ENCODE measurements at regions not wholly inside any gene's neighbourhood (a gene's known extent, or its start where the extent isn't known, plus 50 kb on each side); places are given as distances from the start of the nearest gene placed in this dataset.

- Mint-ChIP-seq H3K4me1 (ENCODE audit: low read depth) (no peaks in the 10 kb centered on the region), H3K4me3 (no peak overlapping the region), H3K27ac (no peak overlapping the region), H3K36me3 (ENCODE audit: low read depth) (no peaks in the 10 kb centered on the region), H3K27me3 (no peaks in the 10 kb centered on the region), H3K9me3 (no peaks in the 10 kb centered on the region)
- POLR2A ChIA-PET: no interaction called here
- intact Hi-C loops (cut with DNase I, micrococcal nuclease): no loop called here
- H3K27ac ChIP-seq (ENCODE audit: low read depth in 1 of 2, low read length in 2 of 2): no peak overlapping the region
- DNase-seq (no peak), ATAC-seq (ENCODE audit: poor library complexity) (no peak)
- no peaks in the 10 kb centered on the region for H3K27me3 ChIP-seq (ENCODE audit: control insufficient read depth in 1 of 2, insufficient read depth in 2 of 2, low read length in 2 of 2)
- TF ChIP-seq, protein P1, sequence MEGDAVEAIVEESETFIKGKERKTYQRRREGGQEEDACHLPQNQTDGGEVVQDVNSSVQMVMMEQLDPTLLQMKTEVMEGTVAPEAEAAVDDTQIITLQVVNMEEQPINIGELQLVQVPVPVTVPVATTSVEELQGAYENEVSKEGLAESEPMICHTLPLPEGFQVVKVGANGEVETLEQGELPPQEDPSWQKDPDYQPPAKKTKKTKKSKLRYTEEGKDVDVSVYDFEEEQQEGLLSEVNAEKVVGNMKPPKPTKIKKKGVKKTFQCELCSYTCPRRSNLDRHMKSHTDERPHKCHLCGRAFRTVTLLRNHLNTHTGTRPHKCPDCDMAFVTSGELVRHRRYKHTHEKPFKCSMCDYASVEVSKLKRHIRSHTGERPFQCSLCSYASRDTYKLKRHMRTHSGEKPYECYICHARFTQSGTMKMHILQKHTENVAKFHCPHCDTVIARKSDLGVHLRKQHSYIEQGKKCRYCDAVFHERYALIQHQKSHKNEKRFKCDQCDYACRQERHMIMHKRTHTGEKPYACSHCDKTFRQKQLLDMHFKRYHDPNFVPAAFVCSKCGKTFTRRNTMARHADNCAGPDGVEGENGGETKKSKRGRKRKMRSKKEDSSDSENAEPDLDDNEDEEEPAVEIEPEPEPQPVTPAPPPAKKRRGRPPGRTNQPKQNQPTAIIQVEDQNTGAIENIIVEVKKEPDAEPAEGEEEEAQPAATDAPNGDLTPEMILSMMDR (IDR thresholded peaks at IDR 0.05): no peak
- H3K36me3 ChIP-seq (ENCODE audit: insufficient read depth, low read length): no peaks in the 10 kb centered on the region
- no peaks in the 10 kb centered on the region for H3K4me1 ChIP-seq (ENCODE audit: insufficient read depth, low read length)
- CTCF ChIA-PET: no interaction called here
- H3K9me3 ChIP-seq (ENCODE audit: control insufficient read depth in 1 of 2, insufficient read depth in 1 of 2, low read length in 2 of 2): peaks cover 0 to 4% of the 10 kb centered on the region in 2 experiments
- H3K4me3 ChIP-seq (ENCODE audit: low read length): no peak overlapping the region
Measured at GRCh38 chr7:46990761-46991160, 591.1 kb downstream of the TNS3 start.

DNA sequence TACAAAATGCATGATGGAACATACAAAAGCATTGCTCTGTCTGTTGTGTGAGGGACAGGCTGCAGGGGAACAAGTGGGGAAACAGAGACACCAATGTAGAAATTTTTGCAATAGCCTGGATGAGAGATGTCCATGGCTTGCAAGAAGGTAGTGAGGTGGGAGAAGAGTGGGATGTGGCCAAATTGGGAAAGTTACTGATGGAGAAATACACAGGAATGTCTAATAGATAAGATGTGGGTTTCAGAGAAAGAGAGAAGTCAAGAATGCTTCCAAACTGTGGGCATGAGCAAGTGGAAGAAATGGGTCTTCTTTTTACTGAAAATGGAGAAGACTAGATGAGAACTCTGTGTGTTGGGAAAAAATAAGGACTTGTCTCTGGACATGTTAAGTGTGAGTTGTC lies 592.7 kb downstream of the TNS3 start:
- DNase-seq: no peak
- Histone ChIP-seq H3K27me3 (ENCODE audit: control insufficient read depth in 1 of 2, insufficient read depth in 2 of 2, low read length in 2 of 2) (no peaks in the 10 kb centered on the region), H3K36me3 (ENCODE audit: insufficient read depth, low read length) (no peaks in the 10 kb centered on the region), H3K4me1 (ENCODE audit: insufficient read depth, low read length) (no peaks in the 10 kb centered on the region), H3K27ac (ENCODE audit: low read depth in 1 of 2, low read length in 2 of 2) (no peak overlapping the region), H3K4me3 (ENCODE audit: low read length) (no peak overlapping the region), H3K9me3 (ENCODE audit: control insufficient read depth in 1 of 2, insufficient read depth in 1 of 2, low read length in 2 of 2) (peaks cover 0 to 4% of the 10 kb centered on the region in 2 experiments)
- ATAC-seq (ENCODE audit: poor library complexity): no peak
- no peaks in the 10 kb centered on the region for H3K4me1 Mint-ChIP-seq (ENCODE audit: low read depth)
- H3K9me3 Mint-ChIP-seq: no peaks in the 10 kb centered on the region
- CTCF ChIA-PET: no interaction called here
- H3K4me3 Mint-ChIP-seq: no peak overlapping the region
- intact Hi-C loops (cut with DNase I, micrococcal nuclease): no loop called here
- TF ChIP-seq, protein P1 (IDR thresholded peaks at IDR 0.05): no peak
- H3K27ac Mint-ChIP-seq: no peak overlapping the region
- H3K36me3 Mint-ChIP-seq (ENCODE audit: low read depth): no peaks in the 10 kb centered on the region
- POLR2A ChIA-PET: no interaction called here
- no peaks in the 10 kb centered on the region for H3K27me3 Mint-ChIP-seq

- Mint-ChIP-seq H3K9me3 (peaks cover 2% of the 10 kb centered on the region), H3K27me3 (no peaks in the 10 kb centered on the region), H3K27ac (no peak overlapping the region), H3K4me1 (ENCODE audit: low read depth) (no peaks in the 10 kb centered on the region), H3K4me3 (no peak overlapping the region), H3K36me3 (ENCODE audit: low read depth) (no peaks in the 10 kb centered on the region)
- Histone ChIP-seq H3K4me3 (ENCODE audit: low read length) (no peak overlapping the region), H3K4me1 (ENCODE audit: insufficient read depth, low read length) (no peaks in the 10 kb centered on the region), H3K9me3 (ENCODE audit: control insufficient read depth in 1 of 2, insufficient read depth in 1 of 2, low read length in 2 of 2) (peaks cover 0 to 4% of the 10 kb centered on the region in 2 experiments), H3K27me3 (ENCODE audit: control insufficient read depth in 1 of 2, insufficient read depth in 2 of 2, low read length in 2 of 2) (no peaks in the 10 kb centered on the region), H3K27ac (ENCODE audit: low read depth in 1 of 2, low read length in 2 of 2) (no peak overlapping the region), H3K36me3 (ENCODE audit: insufficient read depth, low read length) (no peaks in the 10 kb centered on the region)
- intact Hi-C loops (cut with DNase I, micrococcal nuclease): no loop called here
- ATAC-seq (ENCODE audit: poor library complexity): no peak
- ChIA-PET CTCF (no interaction called here), POLR2A (no interaction called here)
- DNase-seq: no peak
- TF ChIP-seq, protein P1 (IDR thresholded peaks at IDR 0.05): no peak
Measured at GRCh38 chr7:46982928-46983327, 599.0 kb downstream of the TNS3 start.

Data from CD4-positive, alpha-beta T cell (primary cell).